ENCODE measurements at regions not wholly inside any gene's neighbourhood (a gene's known extent, or its start where the extent isn't known, plus 50 kb on each side); places are given as distances from the start of the nearest gene placed in this dataset.

GRCh38 chr2:128442053-128442751 is 123.5 kb upstream of the HS6ST1 start:
- DNase-seq, result no peak
- Histone ChIP-seq H4K20me1 (ENCODE audit: insufficient read depth) (no peaks in the 10 kb centered on the region), H3K27me3 (ENCODE audit: insufficient read depth) (no peaks in the 10 kb centered on the region), H3F3A (replicated peaks; ENCODE audit: insufficient read depth) (no peaks in the 10 kb centered on the region), H2AFZ (ENCODE audit: low read depth) (no peak overlapping the region), H3K4me3 (ENCODE audit: low read depth in 2 of 2, low read length in 1 of 2) (no peak overlapping the region), H3K9ac (no peak overlapping the region), H3K27ac (ENCODE audit: low read depth in 2 of 2, low read length in 1 of 2) (no peak overlapping the region; a peak in 1 of 4 replicates), H3K9me3 (no peaks in the 10 kb centered on the region), H3K79me2 (ENCODE audit: insufficient read depth) (no peaks in the 10 kb centered on the region), H3K4me2 (no peak overlapping the region), H3K9me2 (no peaks in the 10 kb centered on the region), H3K36me3 (replicated peaks in 1 of 2; ENCODE audit: control insufficient read depth in 1 of 2, insufficient read depth in 2 of 2, low read length in 1 of 2) (no peaks in the 10 kb centered on the region), H3K4me1 (ENCODE audit: control insufficient read depth in 1 of 2, insufficient read depth in 2 of 2, low read depth in 1 of 2, low read length in 1 of 2) (peaks cover 0 to 58% of the 10 kb centered on the region in 2 experiments; a peak in 1 of 4 replicates)
- WGBS (ENCODE audit: low lambda C conversion rate), result 32% methylated on average over 8 of the region's 8 CpGs
- ChIA-PET POLR2A (interaction anchor here (1.4 kb wide), 1 partner anchor 8 kb away, joined by 3 read pairs; no protein-coding TSS in a partner anchor), CTCF (interaction anchor here (1.1 kb wide), 1 partner anchor 295 kb away, joined by 3 read pairs; no protein-coding TSS in a partner anchor)
- no peak for TF ChIP-seq GABPA (IDR thresholded peaks at IDR 0.05; ENCODE audit: low read depth)
- TF ChIP-seq POLR2AphosphoS5 (IDR thresholded peaks at IDR 0.05; ENCODE audit: low read depth, low read length), result no peak
- no peak for TF ChIP-seq RAD21 (IDR thresholded peaks at IDR 0.05; ENCODE audit: low read length)
- TF ChIP-seq EP300 (IDR thresholded peaks at IDR 0.05; ENCODE audit: borderline replicate concordance in 1 of 2, low read depth in 1 of 2, low read length in 1 of 2), result no peak
- TF ChIP-seq ELF1 (IDR thresholded peaks at IDR 0.05), result no peak
- TF ChIP-seq ZBTB33 (IDR thresholded peaks at IDR 0.05; ENCODE audit: borderline replicate concordance, low read depth), result no peak
- no peak for TF ChIP-seq REST (IDR thresholded peaks at IDR 0.05; ENCODE audit: low read depth, low read length)
- no peak for TF ChIP-seq FOXM1 (IDR thresholded peaks at IDR 0.05; ENCODE audit: low read depth)
- TF ChIP-seq MEF2A (IDR thresholded peaks at IDR 0.05; ENCODE audit: borderline replicate concordance, low read depth), result no peak
- TF ChIP-seq MXI1 (IDR thresholded peaks at IDR 0.05; ENCODE audit: low read depth, low read length), result no peak
- no peak for TF ChIP-seq JUND (IDR thresholded peaks at IDR 0.05)
- TF ChIP-seq PBX3 (IDR thresholded peaks at IDR 0.05), result no peak
- TF ChIP-seq MAX (IDR thresholded peaks at IDR 0.05; ENCODE audit: low read depth), result no peak
- no peak for TF ChIP-seq NRF1 (IDR thresholded peaks at IDR 0.05; ENCODE audit: low read depth, low read length)
- no peak for TF ChIP-seq SMC3 (IDR thresholded peaks at IDR 0.05; ENCODE audit: low read depth, low read length)
- TF ChIP-seq RFX5 (IDR thresholded peaks at IDR 0.05; ENCODE audit: low read length), result no peak

All from SK-N-SH (cell line).